GM23248 (cell line): ENCODE measurements at regions not wholly inside any gene's neighbourhood (a gene's known extent, or its start where the extent isn't known, plus 50 kb on each side); places are given as distances from the start of the nearest gene placed in this dataset.

Source experiments
- EZH2 ChIP-seq: fragments of 200-600 bp; sonication (generic); IDR thresholded peaks from 2 replicates; pipeline ENCODE4 v1.6.1; 2018; ENCODE audit warnings: antibody characterized with exemption, mild to moderate bottlenecking; ENCODE audit not compliant: insufficient read depth, poor library complexity, severe bottlenecking
- EZH2phosphoT487 ChIP-seq: fragments of 200-600 bp; sonication (generic); IDR thresholded peaks from 2 replicates; pipeline ENCODE4 v1.6.1; 2018; ENCODE audit warnings: antibody characterized with exemption, moderate library complexity, mild to moderate bottlenecking, low read depth; ENCODE audit not compliant: insufficient read depth

DNA sequence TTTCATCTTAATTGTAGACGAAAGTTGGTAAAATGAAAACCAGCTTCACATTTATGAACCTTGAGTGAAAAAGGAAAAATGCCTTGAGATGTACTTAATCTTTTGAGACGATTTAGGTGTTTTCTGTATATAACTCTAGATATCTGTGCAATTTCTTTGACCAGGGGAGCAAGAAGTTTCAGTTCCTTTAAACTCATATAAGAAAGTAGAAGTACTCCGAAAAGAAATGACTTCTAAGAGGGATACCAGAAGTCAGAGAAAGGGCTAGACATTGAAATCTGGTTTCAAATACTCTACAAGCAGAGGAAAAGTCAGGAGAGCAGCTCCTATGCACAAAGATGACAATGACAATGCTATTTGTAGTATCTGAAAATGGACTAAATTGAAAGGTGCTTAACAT is 303.7 kb downstream of the BAMBI start:
- TF ChIP-seq EZH2 = no peak
- no peak for TF ChIP-seq EZH2phosphoT487
